GM12874 (cell line): ENCODE measurements at regions not wholly inside any gene's neighbourhood (a gene's known extent, or its start where the extent isn't known, plus 50 kb on each side); places are given as distances from the start of the nearest gene placed in this dataset.

Experiments
- TF ChIP-seq, protein P1 (sequence below): IDR thresholded peaks from 2 replicates; pipeline ENCODE4 v1.5.1; 2011; ENCODE audit warnings: low read depth, mild to moderate bottlenecking, control low read depth, low read length, moderate library complexity; ENCODE audit not compliant: insufficient read depth

DNA sequence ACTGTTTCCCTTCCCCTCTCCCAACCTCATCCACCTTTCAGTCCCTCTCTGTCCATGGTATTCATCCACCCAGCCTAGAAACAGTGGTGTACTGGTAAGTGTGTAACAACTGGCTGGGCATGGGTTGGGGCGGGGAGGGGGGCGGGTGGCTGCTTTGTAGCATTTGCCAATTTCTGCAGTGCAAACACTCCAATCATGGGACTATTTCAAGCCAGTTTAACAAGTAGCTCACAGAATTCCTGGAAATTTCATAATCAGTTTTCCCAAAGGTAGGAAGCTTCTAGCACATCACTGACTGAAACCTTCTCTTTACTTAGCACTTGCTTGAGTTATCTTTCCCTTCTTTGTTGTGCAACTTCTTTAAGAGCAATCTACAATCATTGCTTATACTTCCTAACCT, 100.8 kb upstream of the WASF3 start:
- TF ChIP-seq, protein P1, sequence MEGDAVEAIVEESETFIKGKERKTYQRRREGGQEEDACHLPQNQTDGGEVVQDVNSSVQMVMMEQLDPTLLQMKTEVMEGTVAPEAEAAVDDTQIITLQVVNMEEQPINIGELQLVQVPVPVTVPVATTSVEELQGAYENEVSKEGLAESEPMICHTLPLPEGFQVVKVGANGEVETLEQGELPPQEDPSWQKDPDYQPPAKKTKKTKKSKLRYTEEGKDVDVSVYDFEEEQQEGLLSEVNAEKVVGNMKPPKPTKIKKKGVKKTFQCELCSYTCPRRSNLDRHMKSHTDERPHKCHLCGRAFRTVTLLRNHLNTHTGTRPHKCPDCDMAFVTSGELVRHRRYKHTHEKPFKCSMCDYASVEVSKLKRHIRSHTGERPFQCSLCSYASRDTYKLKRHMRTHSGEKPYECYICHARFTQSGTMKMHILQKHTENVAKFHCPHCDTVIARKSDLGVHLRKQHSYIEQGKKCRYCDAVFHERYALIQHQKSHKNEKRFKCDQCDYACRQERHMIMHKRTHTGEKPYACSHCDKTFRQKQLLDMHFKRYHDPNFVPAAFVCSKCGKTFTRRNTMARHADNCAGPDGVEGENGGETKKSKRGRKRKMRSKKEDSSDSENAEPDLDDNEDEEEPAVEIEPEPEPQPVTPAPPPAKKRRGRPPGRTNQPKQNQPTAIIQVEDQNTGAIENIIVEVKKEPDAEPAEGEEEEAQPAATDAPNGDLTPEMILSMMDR: no peak

GRCh38 chr13:26457212-26457611, 100.3 kb upstream of the WASF3 start:
- TF ChIP-seq, protein P1: no peak

GRCh38 chr13:26458196-26458749, 99.2 kb upstream of the WASF3 start:
- TF ChIP-seq, protein P1: no peak

DNA sequence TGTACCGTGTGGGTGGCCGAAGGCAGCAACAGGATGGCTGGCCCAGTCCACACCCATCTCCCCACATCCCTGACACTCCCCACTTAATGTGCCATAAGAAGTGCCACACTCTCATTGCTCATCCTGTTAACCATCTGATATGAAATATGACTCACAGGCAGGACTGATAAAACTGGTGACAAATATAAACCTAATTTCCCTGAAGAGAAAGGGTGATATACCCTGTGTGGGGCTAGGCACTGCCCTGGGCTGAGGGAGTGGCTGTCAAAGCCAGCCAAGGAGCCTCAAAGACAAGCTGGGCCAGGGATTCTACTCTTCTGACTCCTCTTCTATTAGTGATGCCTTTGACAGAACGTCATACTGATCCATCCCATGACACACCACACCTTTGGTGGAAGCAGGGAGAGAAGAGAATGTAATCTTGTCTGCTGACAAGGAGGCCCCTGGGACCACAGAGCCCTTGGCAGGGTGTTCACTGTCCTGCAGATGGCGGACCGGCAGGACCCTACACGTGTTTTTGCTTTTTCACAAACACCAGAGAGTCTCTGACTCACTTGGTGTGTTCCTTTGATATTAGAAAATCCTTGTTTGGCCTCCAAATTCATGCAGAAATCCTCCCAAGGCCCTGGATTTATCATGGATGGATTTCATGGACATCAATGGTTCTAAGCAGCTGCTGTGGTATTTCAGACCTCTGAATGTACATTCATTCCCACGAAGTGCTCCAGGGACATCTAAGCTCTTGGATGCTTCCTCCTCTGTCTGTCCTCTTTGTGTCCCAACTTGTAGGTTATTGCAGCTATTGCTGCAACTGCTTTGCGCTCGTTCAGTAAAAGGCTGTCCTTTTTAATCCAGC, 98.0 kb upstream of the WASF3 start:
- TF ChIP-seq, protein P1: no peak

DNA sequence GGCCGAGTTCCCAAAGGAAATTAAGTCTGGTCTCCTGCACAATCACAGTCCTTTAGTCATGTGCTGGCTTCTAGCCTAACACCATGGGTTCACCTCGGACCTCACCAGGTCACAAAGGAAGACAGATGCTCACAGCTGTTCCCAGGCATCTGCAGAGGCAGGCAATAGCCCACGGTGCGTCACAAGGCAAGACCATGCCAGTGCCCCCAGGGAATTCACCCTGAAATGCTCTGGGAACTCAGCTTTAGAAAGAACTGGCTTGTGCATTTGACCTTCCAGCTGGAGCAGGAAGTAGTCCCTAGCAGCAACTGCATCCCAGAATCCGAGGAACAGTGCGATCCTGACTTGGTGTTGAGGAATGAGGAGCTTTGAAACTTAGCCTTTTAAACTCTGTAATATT, 96.8 kb upstream of the WASF3 start:
- TF ChIP-seq, protein P1: no peak

- TF ChIP-seq, protein P1: no peak
These were observed 94.2 kb upstream of the WASF3 start for GRCh38 chr13:26463296-26463695.

DNA sequence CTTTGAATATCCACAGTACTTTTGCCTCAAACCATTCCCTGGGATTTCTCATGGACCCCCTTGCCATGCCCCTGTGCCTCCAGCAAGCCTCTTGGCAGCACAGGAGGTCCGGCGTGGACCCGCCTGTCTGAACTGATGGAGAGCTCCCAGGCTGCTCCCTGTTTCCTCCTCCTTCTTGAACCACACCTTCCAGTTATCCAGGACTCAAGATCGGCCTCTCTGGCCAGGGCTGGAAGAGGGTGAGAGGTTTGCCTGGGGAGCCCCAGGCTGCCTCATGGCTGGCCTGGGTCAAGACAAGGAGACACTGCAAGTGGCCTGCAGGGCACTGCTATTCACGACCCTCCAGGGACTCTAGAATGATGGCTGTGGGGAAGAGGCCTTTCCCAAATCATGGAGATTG, 93.6 kb upstream of the WASF3 start:
- TF ChIP-seq, protein P1: no peak
